ENCODE measurements at regions not wholly inside any gene's neighbourhood (a gene's known extent, or its start where the extent isn't known, plus 50 kb on each side); places are given as distances from the start of the nearest gene placed in this dataset.

- DNase-seq (ENCODE audit: low read depth, low spot score) = no peak
- in situ Hi-C loops (cut with HindIII; ENCODE audit: low pct_unique_long_range_greater_than_20kb, low sequenced_read_pairs) = no loop called here
Observed at GRCh38 chr5:98986587-98986986, 57.8 kb upstream of the CHD1 start.

GRCh38 chr5:98982880-98983279 lies 54.1 kb upstream of the CHD1 start:
- in situ Hi-C loops (cut with HindIII; ENCODE audit: low pct_unique_long_range_greater_than_20kb, low sequenced_read_pairs) = no loop called here
- DNase-seq (ENCODE audit: low read depth, low spot score) = no peak

Small RNA genes in the stretch of these regions (small RNA-seq; reads per million reads assigned to genes)
- gene MTND4LP5 = 0 reads per million in 2 experiments
- 0 reads per million in 2 experiments for gene RF00019
- gene RNU6-1119P = 0 reads per million in 2 experiments

Data from SK-MEL-5 (cell line).